Neural crest cell (in vitro differentiated cells): ENCODE measurements at regions not wholly inside any gene's neighbourhood (a gene's known extent, or its start where the extent isn't known, plus 50 kb on each side); places are given as distances from the start of the nearest gene placed in this dataset.

ENCODE experiments used
- DNase-seq: peaks from one replicate; pipeline ENCODE4 v3.0.0; 2021; ENCODE audit warnings: low read depth, mixed read lengths, low spot score
- H3K27ac Mint-ChIP-seq: one replicate; pipeline ENCODE4 v1.8.0; 2021; ENCODE audit warnings: mild to moderate bottlenecking, mixed read lengths; ENCODE audit not compliant: unreplicated experiment
- H3K27me3 Mint-ChIP-seq: 2 replicates; pipeline ENCODE4 v1.8.0; 2021; ENCODE audit warnings: low read depth, mild to moderate bottlenecking, mixed read lengths
- H3K36me3 Mint-ChIP-seq: 2 replicates; pipeline ENCODE4 v1.8.0; 2021; ENCODE audit warnings: low read depth, mild to moderate bottlenecking, mixed read lengths
- H3K4me1 Mint-ChIP-seq: 2 replicates; pipeline ENCODE4 v1.8.0; 2021; ENCODE audit warnings: mixed read lengths
- H3K4me3 Mint-ChIP-seq: one replicate; pipeline ENCODE4 v1.8.0; 2021; ENCODE audit warnings: mild to moderate bottlenecking, mixed read lengths
- H3K9me3 Mint-ChIP-seq: 2 replicates; pipeline ENCODE4 v1.8.0; 2021; ENCODE audit warnings: mixed read lengths
- CTCF ChIP-seq: fragments of 200-600 bp; sonication (generic); conservative IDR thresholded peaks from 2 replicates; pipeline ENCODE4 v1.5.0; 2021; ENCODE audit warnings: antibody characterized with exemption, mild to moderate bottlenecking

GRCh38 chr10:43796781-43797180, 148.1 kb upstream of the ZNF32 start:
- Mint-ChIP-seq H3K9me3 (peaks cover 4% of the 10 kb centered on the region), H3K27me3 (peaks cover 8% of the 10 kb centered on the region), H3K4me3 (no peak overlapping the region), H3K4me1 (peaks cover 29% of the 10 kb centered on the region), H3K36me3 (no peaks in the 10 kb centered on the region), H3K27ac (no peak overlapping the region)
- no peak for DNase-seq
- TF ChIP-seq CTCF: no peak

GRCh38 chr10:43795639-43796038, 147.0 kb upstream of the ZNF32 start:
- peaks cover 4% of the 10 kb centered on the region for H3K27me3 Mint-ChIP-seq
- H3K27ac Mint-ChIP-seq: no peak overlapping the region
- H3K36me3 Mint-ChIP-seq: no peaks in the 10 kb centered on the region
- H3K4me1 Mint-ChIP-seq: peaks cover 25% of the 10 kb centered on the region
- no peak overlapping the region for H3K4me3 Mint-ChIP-seq
- no peak for TF ChIP-seq CTCF
- H3K9me3 Mint-ChIP-seq: peaks cover 4% of the 10 kb centered on the region
- no peak for DNase-seq

GRCh38 chr10:43795093-43795492, 146.4 kb upstream of the ZNF32 start:
- H3K36me3 Mint-ChIP-seq: no peaks in the 10 kb centered on the region
- peaks cover 4% of the 10 kb centered on the region for H3K27me3 Mint-ChIP-seq
- H3K4me3 Mint-ChIP-seq: no peak overlapping the region
- H3K27ac Mint-ChIP-seq: peak overlapping the region; percentile 31
- peaks cover 4% of the 10 kb centered on the region for H3K9me3 Mint-ChIP-seq
- peaks cover 25% of the 10 kb centered on the region for H3K4me1 Mint-ChIP-seq
- DNase-seq: no peak
- TF ChIP-seq CTCF: no peak

GRCh38 chr10:43794181-43794815, 145.6 kb upstream of the ZNF32 start:
- Mint-ChIP-seq H3K4me1 (peaks cover 21% of the 10 kb centered on the region), H3K4me3 (no peak overlapping the region), H3K36me3 (no peaks in the 10 kb centered on the region), H3K9me3 (no peaks in the 10 kb centered on the region), H3K27me3 (no peaks in the 10 kb centered on the region), H3K27ac (no peak overlapping the region)
- no peak for DNase-seq
- TF ChIP-seq CTCF: no peak

- Mint-ChIP-seq H3K36me3 (no peaks in the 10 kb centered on the region), H3K4me1 (peaks cover 15% of the 10 kb centered on the region), H3K27me3 (no peaks in the 10 kb centered on the region), H3K27ac (no peak overlapping the region), H3K4me3 (no peak overlapping the region), H3K9me3 (no peaks in the 10 kb centered on the region)
- DNase-seq: no peak
- TF ChIP-seq CTCF: no peak
Observed at GRCh38 chr10:43793704-43794103, 145.0 kb upstream of the ZNF32 start.
